ENCODE measurements at regions not wholly inside any gene's neighbourhood (a gene's known extent, or its start where the extent isn't known, plus 50 kb on each side); places are given as distances from the start of the nearest gene placed in this dataset.
A peak's percentile ranks its signal among the peaks of the same experiment; 100 is the strongest.

GRCh38 chr1:234745844-234746797 is 136.1 kb upstream of the IRF2BP2 start:
- DNase-seq: no peak

- DNase-seq: no peak
Measured at GRCh38 chr1:234745276-234745675, 135.3 kb upstream of the IRF2BP2 start.

- no peak for DNase-seq
Measured at GRCh38 chr1:234743791-234744611, 134.0 kb upstream of the IRF2BP2 start.

DNA sequence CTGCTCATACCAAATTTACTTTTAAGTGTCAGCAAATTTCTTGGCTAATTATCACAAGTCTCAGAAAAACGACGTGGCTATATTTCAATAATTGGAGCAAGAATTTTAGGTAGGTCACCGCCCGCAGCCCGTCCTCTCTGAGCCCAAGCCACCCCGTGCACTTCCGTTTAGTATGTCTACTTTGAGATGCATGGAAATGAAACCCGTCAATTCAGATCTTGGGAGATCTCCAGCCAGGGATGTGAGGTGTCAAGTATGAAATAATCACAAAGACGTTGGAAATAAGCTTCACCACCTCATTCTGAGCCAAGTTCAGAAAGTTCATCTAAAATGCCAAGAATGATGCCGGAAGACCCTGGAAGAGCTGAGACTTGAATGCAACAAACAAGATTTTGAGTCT is 132.6 kb upstream of the IRF2BP2 start:
- DNase-seq: no peak

DNA sequence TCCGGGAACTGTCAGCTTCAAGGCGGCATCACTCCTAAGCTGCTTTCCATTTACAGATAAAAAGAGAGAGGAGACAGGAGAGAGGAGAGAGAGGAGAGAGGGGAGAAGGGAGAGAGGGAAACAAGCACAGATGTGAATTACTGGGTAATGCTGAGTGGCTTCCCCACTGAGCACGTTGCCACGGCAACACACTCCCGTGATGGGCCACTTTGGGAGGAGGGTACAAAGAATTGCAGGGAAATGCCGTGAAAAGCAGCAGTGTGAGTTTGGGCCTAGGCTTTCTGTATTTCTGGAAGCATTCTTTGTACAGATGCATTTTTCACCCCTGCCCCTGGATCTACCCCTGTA is 128.0 kb upstream of the IRF2BP2 start:
- no peak for DNase-seq

DNA sequence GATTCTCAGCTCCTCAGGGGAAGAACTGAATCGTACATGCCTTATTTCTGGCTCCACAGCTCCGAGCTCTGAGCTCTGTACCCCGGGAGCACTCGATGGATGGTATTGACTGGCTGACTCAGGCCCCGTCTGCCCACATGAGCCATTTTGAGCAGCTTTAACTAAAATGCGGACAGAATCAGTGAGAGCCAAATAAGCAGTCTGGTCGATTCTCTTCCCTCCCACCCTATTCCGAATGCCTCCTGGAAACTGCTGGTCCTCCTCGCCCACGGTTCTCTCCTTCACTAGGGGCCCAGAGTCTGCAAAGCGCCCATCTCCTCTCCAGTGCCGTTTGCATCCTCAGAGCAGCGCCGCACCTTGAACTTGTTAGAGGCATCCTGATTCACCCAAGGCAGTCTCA is 125.9 kb upstream of the IRF2BP2 start:
- DNase-seq: no peak

DNA sequence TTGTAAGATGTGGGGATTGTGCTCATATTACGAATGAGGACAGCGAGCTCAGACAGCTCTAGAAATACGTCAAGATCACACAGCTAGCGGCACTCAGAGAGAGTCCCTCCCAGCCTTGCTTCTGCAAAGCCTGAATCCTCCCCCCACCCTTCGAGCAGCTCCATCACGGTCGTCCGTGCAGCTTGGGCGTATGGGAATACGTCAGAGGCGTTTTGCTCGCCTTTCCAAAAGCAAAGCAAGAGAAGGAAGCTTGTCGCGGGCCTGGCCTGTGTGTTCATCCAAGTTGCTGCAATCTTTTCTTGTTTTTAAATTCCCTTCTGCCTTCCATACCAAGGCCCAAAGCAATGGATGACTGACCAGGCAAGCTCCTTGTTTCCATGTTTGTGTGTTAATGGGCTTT is 125.5 kb upstream of the IRF2BP2 start:
- DNase-seq: no peak

GRCh38 chr1:234734869-234735268 is 124.9 kb upstream of the IRF2BP2 start:
- no peak for DNase-seq

GRCh38 chr1:234734412-234734835 is 124.4 kb upstream of the IRF2BP2 start:
- DNase-seq: no peak

- no peak for DNase-seq
Measured at GRCh38 chr1:234733427-234733826, 123.4 kb upstream of the IRF2BP2 start.

DNA sequence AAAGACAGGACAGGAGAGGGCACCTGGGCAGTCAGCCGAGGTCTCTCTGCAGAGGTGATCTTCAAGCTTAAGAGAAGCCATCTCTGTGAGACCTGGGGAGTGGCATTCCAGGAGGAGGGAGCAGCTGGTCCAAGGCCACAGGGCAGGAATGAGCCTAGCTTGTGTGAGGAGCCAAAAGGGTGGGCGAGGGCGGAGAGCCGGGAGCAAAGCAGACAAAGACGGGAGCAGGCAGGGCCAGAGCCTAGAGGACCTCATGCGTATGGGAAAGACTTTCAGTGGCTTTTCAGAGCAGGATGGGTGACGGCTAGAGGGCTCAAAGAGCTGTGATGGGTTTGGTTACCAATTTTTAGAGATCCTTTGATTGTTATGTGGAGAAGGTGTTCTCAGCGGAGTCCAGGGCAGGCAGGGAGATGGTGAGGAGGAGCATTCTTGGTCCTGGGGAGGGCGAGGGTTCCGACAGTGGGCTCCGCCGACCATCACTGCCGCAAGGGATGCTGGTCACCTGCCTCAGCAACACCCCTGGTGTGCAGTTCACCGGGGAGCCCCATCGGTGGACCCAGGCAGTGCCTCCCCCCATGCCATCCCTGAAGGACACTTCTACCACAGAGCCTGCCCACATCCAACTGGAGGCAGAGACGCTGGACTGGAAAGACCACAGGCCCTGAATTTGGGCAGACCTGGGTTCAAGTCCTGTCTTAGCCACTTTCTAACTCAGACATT is 122.9 kb upstream of the IRF2BP2 start:
- no peak for DNase-seq

DNA sequence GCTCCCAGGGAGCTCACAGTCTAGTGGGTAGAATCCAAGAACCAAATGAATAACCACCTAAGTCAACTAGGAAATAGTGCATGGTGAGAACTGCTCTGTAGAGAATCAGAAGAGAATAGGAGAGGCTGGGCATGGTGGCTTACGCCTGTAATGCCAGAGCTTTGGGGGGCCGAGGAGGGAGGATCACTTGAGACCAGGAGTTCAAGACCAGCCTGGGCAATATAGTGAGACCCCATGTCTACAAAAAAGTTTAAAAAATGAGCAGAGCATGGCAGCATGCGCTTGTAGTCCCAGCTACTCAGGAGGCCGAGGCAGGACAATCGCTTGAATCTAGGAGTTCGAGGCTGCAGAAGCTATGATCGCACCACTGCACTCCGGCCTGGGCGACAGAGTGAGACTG is 122.3 kb upstream of the IRF2BP2 start:
- no peak for DNase-seq

GRCh38 chr1:234731569-234732085 is 121.6 kb upstream of the IRF2BP2 start:
- DNase-seq: peak; percentile 22

GRCh38 chr1:234730770-234731568 is 121.0 kb upstream of the IRF2BP2 start:
- peak; percentile 69 for DNase-seq

DNA sequence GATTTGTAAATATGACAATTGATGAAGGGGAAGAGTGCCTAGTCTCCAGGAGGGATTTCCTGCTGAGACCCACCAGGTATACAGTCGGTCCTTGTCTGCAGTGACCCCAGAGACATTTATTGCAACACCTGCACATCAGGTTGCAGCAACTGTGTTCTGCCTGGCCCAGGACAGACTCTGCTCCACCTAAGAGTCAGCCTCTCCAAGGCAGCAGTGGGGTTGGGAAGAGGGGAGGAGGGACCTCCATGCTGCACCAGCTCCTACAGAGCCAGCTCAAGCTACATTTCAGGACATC is 120.4 kb upstream of the IRF2BP2 start:
- DNase-seq: no peak

DNA sequence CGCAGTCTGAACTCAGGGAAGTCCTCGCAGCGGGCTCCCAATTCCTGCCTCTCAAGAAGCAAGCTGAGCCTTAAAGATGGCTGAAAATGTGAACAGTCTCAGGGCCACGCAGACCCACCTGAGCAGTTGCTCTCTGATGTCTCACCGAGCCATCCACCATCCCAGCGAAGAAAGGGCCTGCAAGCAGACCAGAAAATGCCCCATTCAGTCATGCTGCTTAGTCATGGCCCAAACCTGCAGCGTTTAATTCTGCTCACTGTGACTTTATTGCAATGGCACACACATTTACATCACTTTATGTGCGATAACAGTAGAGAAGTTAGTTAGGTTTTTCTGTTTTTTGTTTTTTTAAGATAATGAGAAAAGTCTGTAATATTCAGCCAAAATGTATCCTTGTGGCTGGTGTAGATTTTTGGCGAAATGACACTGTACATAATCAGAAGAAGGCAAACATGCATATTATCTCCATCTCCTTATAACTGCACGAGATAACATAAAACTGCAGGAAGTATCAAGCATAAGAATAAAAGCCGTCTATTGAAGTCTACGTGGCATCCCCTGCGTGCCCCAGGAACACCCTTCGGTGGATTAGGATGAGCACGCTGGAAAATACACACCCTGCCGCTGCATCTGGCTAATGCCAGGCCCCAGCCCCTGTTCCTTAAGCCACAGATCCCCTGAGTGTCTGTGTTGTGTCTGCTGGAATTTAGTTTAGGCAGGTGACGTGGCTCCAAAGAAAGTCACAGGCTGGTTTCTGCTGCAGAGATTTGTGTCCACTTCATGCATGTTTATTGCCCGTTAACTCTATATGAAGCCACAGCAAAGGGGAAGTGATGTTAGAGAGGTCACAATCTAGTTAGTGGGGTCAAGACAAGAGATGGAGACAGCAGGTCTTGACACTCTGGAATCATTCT is 119.8 kb upstream of the IRF2BP2 start:
- DNase-seq: no peak

- DNase-seq: no peak
Measured at GRCh38 chr1:234728740-234729139, 118.8 kb upstream of the IRF2BP2 start.

GRCh38 chr1:234727018-234727940 is 117.3 kb upstream of the IRF2BP2 start:
- DNase-seq: no peak

GRCh38 chr1:234726359-234726943 is 116.5 kb upstream of the IRF2BP2 start:
- no peak for DNase-seq
